Fibroblast of villous mesenchyme (primary cell): ENCODE measurements at regions not wholly inside any gene's neighbourhood (a gene's known extent, or its start where the extent isn't known, plus 50 kb on each side); places are given as distances from the start of the nearest gene placed in this dataset.

Experiments used
- DNase-seq: peaks from one replicate; pipeline ENCODE4 v3.0.0-alpha.2; 2010; ENCODE audit warnings: low read depth
- H3K4me3 ChIP-seq: 2 replicates; pipeline ENCODE4 v1.5.1; 2011; ENCODE audit warnings: low read depth, mild to moderate bottlenecking, low read length
- TF ChIP-seq, protein P1 (sequence below): IDR thresholded peaks from 2 replicates; pipeline ENCODE4 v1.5.1; 2012; ENCODE audit warnings: low read depth, mild to moderate bottlenecking, low read length; ENCODE audit not compliant: insufficient read depth

DNA sequence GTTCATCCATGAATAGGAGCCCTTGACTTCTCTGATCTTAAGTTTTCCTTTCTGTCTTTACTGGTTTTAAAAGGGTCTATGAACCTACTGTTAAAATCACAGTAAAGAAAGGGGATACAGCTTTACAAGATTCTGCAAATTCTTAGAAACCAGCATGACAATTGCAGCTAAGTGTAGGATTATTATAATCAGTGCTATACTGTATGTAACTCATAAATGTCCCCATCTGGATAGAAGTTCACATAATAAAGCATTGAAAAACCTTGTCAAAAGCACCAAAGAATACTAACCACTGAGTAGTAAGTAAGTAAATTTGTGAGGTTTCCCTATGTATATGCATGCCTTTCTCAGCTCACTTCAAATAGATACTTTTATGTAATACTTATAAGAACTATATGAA lies 724.6 kb downstream of the CENPC start:
- TF ChIP-seq, protein P1, sequence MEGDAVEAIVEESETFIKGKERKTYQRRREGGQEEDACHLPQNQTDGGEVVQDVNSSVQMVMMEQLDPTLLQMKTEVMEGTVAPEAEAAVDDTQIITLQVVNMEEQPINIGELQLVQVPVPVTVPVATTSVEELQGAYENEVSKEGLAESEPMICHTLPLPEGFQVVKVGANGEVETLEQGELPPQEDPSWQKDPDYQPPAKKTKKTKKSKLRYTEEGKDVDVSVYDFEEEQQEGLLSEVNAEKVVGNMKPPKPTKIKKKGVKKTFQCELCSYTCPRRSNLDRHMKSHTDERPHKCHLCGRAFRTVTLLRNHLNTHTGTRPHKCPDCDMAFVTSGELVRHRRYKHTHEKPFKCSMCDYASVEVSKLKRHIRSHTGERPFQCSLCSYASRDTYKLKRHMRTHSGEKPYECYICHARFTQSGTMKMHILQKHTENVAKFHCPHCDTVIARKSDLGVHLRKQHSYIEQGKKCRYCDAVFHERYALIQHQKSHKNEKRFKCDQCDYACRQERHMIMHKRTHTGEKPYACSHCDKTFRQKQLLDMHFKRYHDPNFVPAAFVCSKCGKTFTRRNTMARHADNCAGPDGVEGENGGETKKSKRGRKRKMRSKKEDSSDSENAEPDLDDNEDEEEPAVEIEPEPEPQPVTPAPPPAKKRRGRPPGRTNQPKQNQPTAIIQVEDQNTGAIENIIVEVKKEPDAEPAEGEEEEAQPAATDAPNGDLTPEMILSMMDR = no peak
- no peak for DNase-seq
- no peak overlapping the region for H3K4me3 ChIP-seq

- no peak overlapping the region for H3K4me3 ChIP-seq
- no peak for DNase-seq
- TF ChIP-seq, protein P1 = no peak
These were observed 731.0 kb downstream of the CENPC start for GRCh38 chr4:66814277-66814676.

DNA sequence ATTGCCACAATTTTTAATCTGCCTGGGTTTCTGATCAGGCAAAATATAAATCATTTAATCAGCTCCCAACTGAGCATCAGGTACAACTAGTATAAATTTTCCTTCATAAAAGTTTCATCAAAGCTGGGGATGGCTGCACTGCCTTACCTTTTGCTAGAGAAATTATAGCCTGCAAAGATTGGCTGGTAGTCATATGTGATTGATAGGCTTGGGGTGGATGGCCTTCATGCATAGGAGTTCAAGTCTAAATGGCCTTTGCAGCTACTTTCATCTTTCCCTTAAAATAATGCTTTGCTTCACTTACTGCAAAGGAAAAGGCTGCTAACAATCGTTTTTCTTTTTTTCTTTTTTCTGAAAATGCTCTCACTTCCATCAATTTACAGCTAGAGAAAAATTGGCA lies 739.7 kb downstream of the CENPC start:
- TF ChIP-seq, protein P1 = no peak
- H3K4me3 ChIP-seq = no peak overlapping the region
- no peak for DNase-seq

DNA sequence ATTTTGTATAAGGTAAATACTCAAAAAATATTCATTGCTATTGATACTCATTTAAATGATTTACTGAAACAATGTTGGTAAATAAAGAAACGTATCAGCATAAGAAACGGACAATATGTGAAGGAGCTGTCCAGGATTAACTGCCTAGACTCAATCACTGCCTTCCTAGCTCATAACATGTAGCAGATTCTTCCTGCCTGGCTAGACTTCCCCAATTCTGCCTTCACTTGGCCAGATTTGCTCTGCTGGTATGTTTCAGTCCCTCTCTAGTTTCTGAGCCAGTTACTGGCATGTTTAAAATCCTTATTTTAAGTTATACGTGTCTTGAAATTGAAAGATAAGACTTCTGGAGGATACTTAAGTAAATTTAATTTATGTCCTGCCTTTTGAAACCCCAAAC lies 740.3 kb downstream of the CENPC start:
- no peak for DNase-seq
- H3K4me3 ChIP-seq = no peak overlapping the region
- TF ChIP-seq, protein P1 = no peak

DNA sequence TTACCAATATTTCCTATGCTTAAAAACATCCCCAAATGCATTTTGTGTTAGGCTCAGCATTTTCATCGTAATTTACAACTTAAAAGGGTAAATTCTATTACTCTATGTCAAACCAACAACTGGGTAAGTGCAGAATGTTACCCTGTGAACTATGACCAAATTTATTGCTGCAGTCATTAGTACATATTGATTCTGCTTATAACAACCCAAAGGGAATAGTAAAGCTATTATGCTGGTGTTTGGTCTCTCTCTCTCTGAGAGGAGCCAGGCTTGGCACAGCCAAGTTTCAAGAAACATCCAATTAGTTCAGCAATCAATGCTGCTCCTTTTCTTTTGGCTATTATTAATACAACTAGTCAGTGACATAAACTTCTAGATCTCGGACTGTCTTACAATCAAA lies 747.7 kb downstream of the CENPC start:
- H3K4me3 ChIP-seq = no peak overlapping the region
- DNase-seq = no peak
- TF ChIP-seq, protein P1 = no peak

DNA sequence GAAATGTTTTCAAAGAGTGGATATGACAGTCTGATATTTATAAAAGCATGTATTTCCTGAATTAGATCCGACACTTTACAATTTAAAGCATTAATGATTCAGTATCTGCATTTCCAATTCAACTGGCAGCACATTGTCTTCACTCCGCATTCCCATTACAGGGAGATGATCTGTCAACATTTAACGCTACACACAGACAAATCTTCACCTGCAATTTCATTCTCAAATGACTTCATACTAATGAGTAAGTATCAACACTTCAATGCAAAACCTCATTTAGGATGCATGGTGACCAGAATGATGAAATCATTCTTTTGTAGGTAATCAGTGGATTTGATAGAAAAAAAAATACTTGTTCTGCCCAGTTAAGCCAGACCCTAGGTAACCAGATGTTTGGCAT lies 749.6 kb downstream of the CENPC start:
- no peak overlapping the region for H3K4me3 ChIP-seq

More for the DNA sequence above, 749.6 kb downstream of the CENPC start:
- no peak for DNase-seq
- TF ChIP-seq, protein P1 = no peak
